ENCODE measurements at regions not wholly inside any gene's neighbourhood (a gene's known extent, or its start where the extent isn't known, plus 50 kb on each side); places are given as distances from the start of the nearest gene placed in this dataset.

GRCh38 chr9:108683245-108683644 is 172.5 kb downstream of the ACTL7B start:
- in situ Hi-C loops (cut with HindIII; ENCODE audit: low sequenced_read_pairs): no loop called here

GRCh38 chr9:108681851-108682590 is 173.8 kb downstream of the ACTL7B start:
- in situ Hi-C loops (cut with HindIII; ENCODE audit: low sequenced_read_pairs): no loop called here

- in situ Hi-C loops (cut with HindIII; ENCODE audit: low sequenced_read_pairs): no loop called here
Measured at GRCh38 chr9:108680946-108681345, 174.8 kb downstream of the ACTL7B start.

GRCh38 chr9:108677776-108678175 is 178.0 kb downstream of the ACTL7B start:
- in situ Hi-C loops (cut with HindIII; ENCODE audit: low sequenced_read_pairs): no loop called here

GRCh38 chr9:108676355-108676754 is 179.4 kb downstream of the ACTL7B start:
- in situ Hi-C loops (cut with HindIII; ENCODE audit: low sequenced_read_pairs): no loop called here

GRCh38 chr9:108675708-108676107 is 180.1 kb downstream of the ACTL7B start:
- in situ Hi-C loops (cut with HindIII; ENCODE audit: low sequenced_read_pairs): no loop called here

- in situ Hi-C loops (cut with HindIII; ENCODE audit: low sequenced_read_pairs): no loop called here
Measured at GRCh38 chr9:108674766-108675530, 180.8 kb downstream of the ACTL7B start.

GRCh38 chr9:108673386-108673785 is 182.4 kb downstream of the ACTL7B start:
- in situ Hi-C loops (cut with HindIII; ENCODE audit: low sequenced_read_pairs): no loop called here

- in situ Hi-C loops (cut with HindIII; ENCODE audit: low sequenced_read_pairs): no loop called here
Measured at GRCh38 chr9:108672475-108673190, 183.2 kb downstream of the ACTL7B start.

GRCh38 chr9:108671794-108672193 is 184.0 kb downstream of the ACTL7B start:
- in situ Hi-C loops (cut with HindIII; ENCODE audit: low sequenced_read_pairs): no loop called here

GRCh38 chr9:108671176-108671575 is 184.6 kb downstream of the ACTL7B start:
- in situ Hi-C loops (cut with HindIII; ENCODE audit: low sequenced_read_pairs): no loop called here

GRCh38 chr9:108668938-108669335 is 186.8 kb downstream of the ACTL7B start:
- in situ Hi-C loops (cut with HindIII; ENCODE audit: low sequenced_read_pairs): no loop called here

- in situ Hi-C loops (cut with HindIII; ENCODE audit: low sequenced_read_pairs): no loop called here
Measured at GRCh38 chr9:108668191-108668937, 187.4 kb downstream of the ACTL7B start.

GRCh38 chr9:108666240-108666784 is 189.5 kb downstream of the ACTL7B start:
- in situ Hi-C loops (cut with HindIII; ENCODE audit: low sequenced_read_pairs): no loop called here

GRCh38 chr9:108665521-108666239 is 190.1 kb downstream of the ACTL7B start:
- in situ Hi-C loops (cut with HindIII; ENCODE audit: low sequenced_read_pairs): no loop called here

GRCh38 chr9:108664309-108665255 is 191.2 kb downstream of the ACTL7B start:
- in situ Hi-C loops (cut with HindIII; ENCODE audit: low sequenced_read_pairs): no loop called here

- in situ Hi-C loops (cut with HindIII; ENCODE audit: low sequenced_read_pairs): no loop called here
Measured at GRCh38 chr9:108663422-108663821, 192.4 kb downstream of the ACTL7B start.

GRCh38 chr9:108662956-108663355 is 192.8 kb downstream of the ACTL7B start:
- in situ Hi-C loops (cut with HindIII; ENCODE audit: low sequenced_read_pairs): no loop called here
